ENCODE measurements at regions not wholly inside any gene's neighbourhood (a gene's known extent, or its start where the extent isn't known, plus 50 kb on each side); places are given as distances from the start of the nearest gene placed in this dataset.

GRCh38 chr5:89981878-89982773 lies 427.4 kb downstream of the CETN3 start:
- DNase-seq = no peak

GRCh38 chr5:89981021-89981420 lies 428.5 kb downstream of the CETN3 start:
- no peak for DNase-seq

- DNase-seq = no peak
Measured at GRCh38 chr5:89973516-89973915, 436.0 kb downstream of the CETN3 start.

GRCh38 chr5:89972901-89973300 lies 436.7 kb downstream of the CETN3 start:
- no peak for DNase-seq

- no peak for DNase-seq
Measured at GRCh38 chr5:89968958-89969381, 440.6 kb downstream of the CETN3 start.

DNA sequence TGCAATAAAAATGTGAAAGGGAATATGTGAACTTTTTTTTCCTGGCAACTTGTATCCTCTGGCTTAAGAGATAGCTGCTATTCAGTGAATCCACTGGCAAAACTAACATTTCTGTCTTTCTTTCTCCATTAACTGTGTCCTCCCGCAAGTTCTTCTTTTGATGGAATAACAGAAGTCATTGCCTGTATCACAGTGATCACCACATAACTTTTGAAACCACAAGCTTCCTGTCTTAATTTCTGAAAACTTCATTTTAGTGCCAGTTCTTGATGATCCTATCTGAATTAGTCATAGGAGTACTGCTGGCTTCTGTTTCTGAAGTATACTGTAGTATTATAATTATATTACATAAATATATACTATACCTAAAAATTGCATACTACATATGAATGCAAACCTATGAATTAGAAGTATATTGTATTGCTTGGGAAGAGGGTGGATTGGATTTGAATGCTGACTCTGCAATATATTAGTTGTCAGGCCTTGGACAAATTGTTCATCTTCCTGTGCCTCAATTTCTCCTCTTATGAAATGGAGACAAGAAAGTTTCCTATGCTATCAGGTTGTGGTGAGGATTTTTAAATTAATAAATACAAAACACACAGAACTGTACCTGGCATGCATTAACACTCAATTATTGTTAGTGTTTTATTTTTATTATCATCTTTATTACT lies 441.6 kb downstream of the CETN3 start:
- DNase-seq = no peak

DNA sequence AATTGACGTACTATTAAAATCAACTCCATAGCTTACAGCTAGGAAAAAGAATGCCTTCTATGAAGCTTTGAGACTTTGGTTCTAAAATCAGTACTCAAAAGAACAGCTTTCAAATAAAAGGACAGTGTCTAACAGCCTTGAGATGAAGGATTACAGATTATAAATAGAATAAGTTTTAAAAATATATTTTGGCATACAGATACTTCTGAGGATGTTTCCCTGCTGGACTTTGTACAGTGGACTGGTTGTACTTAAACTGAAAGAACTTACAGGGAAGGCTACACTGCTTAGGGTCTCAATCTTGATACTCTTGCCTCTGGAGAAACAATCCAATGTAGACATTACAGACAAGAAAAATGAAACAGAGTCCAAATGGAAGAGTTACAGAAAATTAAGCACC lies 452.7 kb downstream of the CETN3 start:
- DNase-seq = no peak

DNA sequence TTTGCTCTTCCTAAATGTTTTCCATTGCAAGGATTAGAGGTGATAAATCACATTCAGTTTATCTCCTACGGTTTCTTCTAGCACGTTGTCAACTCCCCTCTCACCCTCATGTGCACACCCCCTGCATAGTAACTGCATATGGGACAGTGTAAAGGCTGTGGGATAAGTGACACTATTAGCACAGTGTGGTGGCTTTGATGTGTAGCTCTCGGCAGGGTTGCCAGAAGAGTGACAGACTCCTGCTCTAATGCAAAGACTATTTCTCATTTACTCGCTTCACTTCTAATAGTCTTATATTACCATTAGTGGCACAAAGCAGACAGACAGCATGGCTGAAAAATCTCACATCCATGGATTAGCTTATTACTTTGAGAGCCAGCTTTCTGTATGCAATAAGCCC lies 454.6 kb downstream of the CETN3 start:
- DNase-seq = no peak

DNA sequence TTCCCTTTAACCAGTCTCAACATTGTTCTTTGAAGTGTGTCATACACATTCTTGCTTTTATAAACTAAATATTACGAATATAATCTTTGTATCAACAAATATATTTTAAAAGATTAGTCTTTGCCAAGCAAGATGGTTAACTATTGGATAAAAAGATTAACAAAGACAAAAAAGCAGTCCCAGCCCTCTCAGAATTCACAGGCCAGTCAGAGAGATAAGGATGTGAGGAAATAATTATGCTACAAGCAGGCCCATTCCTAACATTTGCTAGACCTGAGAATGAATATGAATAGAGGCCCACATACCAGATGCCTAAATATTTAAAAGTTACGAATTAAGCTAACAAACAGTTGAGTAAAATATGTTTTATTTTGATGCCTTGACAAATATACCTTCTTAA lies 457.7 kb downstream of the CETN3 start:
- DNase-seq = no peak

DNA sequence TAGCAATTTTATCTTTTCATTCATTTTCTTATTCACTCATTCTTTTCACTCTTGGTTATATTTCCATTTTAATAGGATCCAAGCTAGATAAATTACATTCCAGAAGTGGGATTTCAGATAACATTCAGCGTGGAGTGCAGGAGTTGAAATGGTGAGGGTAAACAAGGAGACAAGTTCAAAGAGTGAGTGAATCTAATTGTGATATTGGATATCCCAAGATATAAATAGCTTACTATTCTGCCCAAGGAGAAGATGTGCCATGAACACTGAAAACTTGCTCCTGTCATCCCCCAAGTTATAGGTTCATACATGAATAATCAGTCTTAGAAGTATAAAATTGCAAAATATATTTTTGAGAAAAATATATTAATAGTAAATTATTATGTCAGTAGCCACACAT lies 459.3 kb downstream of the CETN3 start:
- no peak for DNase-seq

GRCh38 chr5:89948977-89949376 lies 460.6 kb downstream of the CETN3 start:
- DNase-seq = no peak

GRCh38 chr5:89946916-89947315 lies 462.6 kb downstream of the CETN3 start:
- DNase-seq = no peak

DNA sequence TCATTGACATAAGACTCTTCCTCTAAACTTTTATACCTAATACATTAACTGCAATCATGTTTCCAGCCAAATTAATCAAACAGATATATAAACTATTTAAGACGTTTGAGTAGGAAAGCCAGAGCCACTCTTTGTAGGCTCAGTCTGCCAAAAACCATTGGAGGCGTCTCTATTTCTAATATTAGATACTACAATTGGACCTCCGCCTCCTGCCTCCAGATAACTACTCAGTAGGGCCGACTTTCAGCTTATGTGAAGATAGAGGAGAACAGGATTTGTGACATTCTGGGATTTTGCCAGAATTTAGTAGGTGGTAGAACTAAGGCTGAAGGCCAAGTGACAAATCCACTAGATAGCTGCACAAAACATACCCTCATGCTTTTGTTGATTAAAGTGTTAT lies 463.0 kb downstream of the CETN3 start:
- DNase-seq = no peak

GRCh38 chr5:89942171-89942570 lies 467.4 kb downstream of the CETN3 start:
- no peak for DNase-seq

DNA sequence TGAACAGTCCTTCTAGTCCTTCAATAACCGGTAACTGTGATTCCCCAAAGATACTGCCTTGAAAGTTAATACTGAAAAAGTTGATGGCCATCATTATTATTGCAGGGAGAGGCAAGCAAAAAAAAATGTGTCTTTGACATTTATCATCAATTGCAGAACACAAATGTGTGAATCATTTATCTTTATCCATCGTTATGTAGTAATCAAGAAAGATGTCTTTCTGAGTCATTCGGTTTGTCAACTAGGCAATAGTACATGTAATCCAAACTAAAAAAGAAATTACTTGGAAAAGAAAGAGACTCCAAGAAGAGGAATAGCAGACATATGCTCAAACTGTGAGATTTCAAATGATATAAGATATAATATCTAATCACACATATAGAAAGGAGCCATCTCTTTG lies 473.0 kb downstream of the CETN3 start:
- DNase-seq = no peak

- DNase-seq = no peak
Measured at GRCh38 chr5:89934069-89934468, 475.5 kb downstream of the CETN3 start.

DNA sequence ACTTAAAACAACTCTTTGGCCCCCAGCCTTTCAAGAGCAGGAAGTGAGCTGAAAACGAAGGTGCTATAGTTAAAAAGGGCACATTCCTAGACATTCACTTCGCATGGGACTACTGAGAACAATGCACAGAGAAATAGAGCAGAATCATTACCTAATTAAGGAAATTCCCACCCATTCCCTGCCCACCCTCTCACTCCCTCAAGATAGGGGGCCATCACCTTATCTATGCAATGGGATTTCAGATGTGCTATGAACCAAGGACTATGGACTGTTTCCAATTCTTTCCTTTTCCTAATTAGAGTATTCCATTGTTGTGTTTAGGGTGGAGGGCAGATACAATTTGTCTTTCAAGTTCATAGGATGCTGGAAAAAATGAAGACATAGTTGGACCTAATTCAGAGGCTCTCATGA lies 476.8 kb downstream of the CETN3 start:
- no peak for DNase-seq

- DNase-seq = no peak
Measured at GRCh38 chr5:89930591-89931392, 478.8 kb downstream of the CETN3 start.

GRCh38 chr5:89929834-89930233 lies 479.7 kb downstream of the CETN3 start:
- no peak for DNase-seq

DNA sequence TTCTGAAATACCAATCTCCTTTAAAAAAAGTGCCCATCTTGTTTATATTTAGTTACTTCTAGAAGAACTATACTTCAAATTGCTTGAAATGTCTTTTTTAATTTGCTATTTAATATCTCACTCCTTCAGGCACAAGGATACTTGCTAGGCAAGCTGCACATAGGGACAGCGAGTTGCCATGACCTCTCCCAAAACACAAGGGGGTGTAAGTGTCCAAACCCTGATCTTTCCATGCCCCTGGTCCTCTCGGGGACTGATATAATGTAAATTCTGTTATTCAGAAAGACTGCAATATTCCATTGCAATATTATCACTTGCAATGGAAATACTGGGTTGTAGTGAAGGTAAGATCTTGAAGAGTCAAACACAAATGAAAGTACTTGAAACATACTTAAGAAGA lies 480.4 kb downstream of the CETN3 start:
- DNase-seq = no peak

DNA sequence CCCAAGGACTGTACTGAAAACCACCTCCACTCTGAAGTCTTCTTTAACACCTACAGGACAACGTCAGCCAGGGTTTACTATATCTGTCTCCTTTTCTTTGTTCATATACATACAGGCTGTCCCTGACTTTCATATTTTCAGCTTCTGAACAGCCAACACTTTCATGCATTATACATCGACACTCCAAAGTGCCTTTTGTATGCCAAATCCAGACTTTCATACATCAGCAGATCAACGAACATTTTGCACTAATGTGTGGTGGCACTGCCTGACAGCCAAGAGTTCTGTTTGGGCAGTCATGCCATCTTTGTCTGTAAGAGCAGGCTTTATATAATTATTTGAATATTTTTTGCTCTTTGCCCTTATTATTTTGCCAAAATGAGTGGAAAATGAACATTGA lies 487.4 kb downstream of the CETN3 start:
- no peak for DNase-seq

GRCh38 chr5:89917112-89917511 lies 492.4 kb downstream of the CETN3 start:
- no peak for DNase-seq

DNA sequence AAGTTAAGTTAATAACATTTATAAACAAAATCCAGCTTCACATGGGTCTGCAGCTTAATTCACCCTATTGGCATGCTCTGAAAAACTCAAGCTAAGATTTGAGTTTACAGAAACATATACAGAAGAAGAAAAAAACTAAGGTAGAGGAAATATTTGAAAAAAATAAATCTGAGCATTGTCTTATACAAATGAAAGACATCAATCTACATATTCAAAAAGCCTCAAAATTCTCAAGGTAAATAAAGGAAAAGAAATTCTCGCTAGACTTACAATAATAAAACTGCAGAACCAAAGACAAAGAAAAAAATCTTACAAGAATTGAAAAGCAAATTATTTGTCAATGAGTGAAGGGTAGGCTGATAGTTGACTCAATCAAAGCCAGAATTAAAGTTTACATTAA lies 493.4 kb downstream of the CETN3 start:
- no peak for DNase-seq

- DNase-seq = no peak
Measured at GRCh38 chr5:89908876-89909275, 500.7 kb downstream of the CETN3 start.

Measured in effector CD4-positive, alpha-beta T cell (primary cell).